ENCODE measurements at regions not wholly inside any gene's neighbourhood (a gene's known extent, or its start where the extent isn't known, plus 50 kb on each side); places are given as distances from the start of the nearest gene placed in this dataset.

GRCh38 chr15:101578443-101578894 is 73.7 kb downstream of the TM2D3 start:
- Mint-ChIP-seq H3K36me3 (no peaks in the 10 kb centered on the region), H3K9me3 (peaks cover 0 to 3% (median 0%) of the 10 kb centered on the region in 7 donors), H3K4me1 (peaks cover 2% of the 10 kb centered on the region), H3K27ac (no peak overlapping the region), H3K27me3 (ENCODE audit: low read depth in 3 of 3) (peaks cover 13 to 29% (median 14%) of the 10 kb centered on the region in 3 donors), H3K4me3 (no peak overlapping the region)
- no peaks in the 10 kb centered on the region for H3K9me3 ChIP-seq (replicated peaks in 1 of 2; ENCODE audit: control insufficient read depth in 1 of 2, insufficient read depth in 1 of 2, low read length in 2 of 2)
- DNase-seq, result no peak
- TF ChIP-seq, protein P1, sequence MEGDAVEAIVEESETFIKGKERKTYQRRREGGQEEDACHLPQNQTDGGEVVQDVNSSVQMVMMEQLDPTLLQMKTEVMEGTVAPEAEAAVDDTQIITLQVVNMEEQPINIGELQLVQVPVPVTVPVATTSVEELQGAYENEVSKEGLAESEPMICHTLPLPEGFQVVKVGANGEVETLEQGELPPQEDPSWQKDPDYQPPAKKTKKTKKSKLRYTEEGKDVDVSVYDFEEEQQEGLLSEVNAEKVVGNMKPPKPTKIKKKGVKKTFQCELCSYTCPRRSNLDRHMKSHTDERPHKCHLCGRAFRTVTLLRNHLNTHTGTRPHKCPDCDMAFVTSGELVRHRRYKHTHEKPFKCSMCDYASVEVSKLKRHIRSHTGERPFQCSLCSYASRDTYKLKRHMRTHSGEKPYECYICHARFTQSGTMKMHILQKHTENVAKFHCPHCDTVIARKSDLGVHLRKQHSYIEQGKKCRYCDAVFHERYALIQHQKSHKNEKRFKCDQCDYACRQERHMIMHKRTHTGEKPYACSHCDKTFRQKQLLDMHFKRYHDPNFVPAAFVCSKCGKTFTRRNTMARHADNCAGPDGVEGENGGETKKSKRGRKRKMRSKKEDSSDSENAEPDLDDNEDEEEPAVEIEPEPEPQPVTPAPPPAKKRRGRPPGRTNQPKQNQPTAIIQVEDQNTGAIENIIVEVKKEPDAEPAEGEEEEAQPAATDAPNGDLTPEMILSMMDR (IDR thresholded peaks at IDR 0.05), result no peak
- no peak overlapping the region for H3K4me3 ChIP-seq (replicated peaks in 1 of 3; ENCODE audit: low read depth in 2 of 3, low read length in 3 of 3)
- H2AFZ ChIP-seq (ENCODE audit: insufficient read depth, low read depth, low read length, poor library complexity, severe bottlenecking), result no peak overlapping the region
- H3K4me2 ChIP-seq (replicated peaks; ENCODE audit: extremely low read depth, low read length, poor library complexity, severe bottlenecking), result no peak overlapping the region
- no peaks in the 10 kb centered on the region for H3K79me2 ChIP-seq (ENCODE audit: insufficient read depth, low read length)
- intact Hi-C loops (cut with micrococcal nuclease), result no loop called here
- H3K27me3 ChIP-seq (ENCODE audit: control insufficient read depth in 2 of 2, insufficient read depth in 2 of 2, low read length in 2 of 2), result peaks cover 0 to 7% of the 10 kb centered on the region in 2 donors
- H3K4me1 ChIP-seq (ENCODE audit: control insufficient read depth in 1 of 2, insufficient read depth in 2 of 2, low read length in 2 of 2), result no peaks in the 10 kb centered on the region
- no peak overlapping the region for H3K27ac ChIP-seq (ENCODE audit: low read depth in 1 of 2, low read length in 2 of 2)
- no peaks in the 10 kb centered on the region for H3K36me3 ChIP-seq (replicated peaks in 1 of 2; ENCODE audit: control insufficient read depth in 1 of 2, insufficient read depth in 2 of 2, low read length in 2 of 2)
- H3K9ac ChIP-seq (ENCODE audit: insufficient read depth, low read length, poor library complexity, severe bottlenecking), result no peak overlapping the region
- H4K20me1 ChIP-seq (ENCODE audit: insufficient read depth, low read length), result no peaks in the 10 kb centered on the region
- WGBS (ENCODE audit: insufficient coverage), result 42% methylated on average over 8 of the region's 10 CpGs

GRCh38 chr15:101573951-101574350 is 78.2 kb downstream of the TM2D3 start:
- no peaks in the 10 kb centered on the region for H4K20me1 ChIP-seq (ENCODE audit: insufficient read depth, low read length)
- H3K27me3 ChIP-seq (ENCODE audit: control insufficient read depth in 2 of 2, insufficient read depth in 2 of 2, low read length in 2 of 2), result peaks cover 0 to 4% of the 10 kb centered on the region in 2 donors
- H3K4me3 Mint-ChIP-seq, result no peak overlapping the region
- no peaks in the 10 kb centered on the region for H3K36me3 Mint-ChIP-seq
- 80% methylated on average over 1 of the region's 3 CpGs for WGBS (ENCODE audit: insufficient coverage)
- H3K9ac ChIP-seq (ENCODE audit: insufficient read depth, low read length, poor library complexity, severe bottlenecking), result no peak overlapping the region
- no peak overlapping the region for H3K4me3 ChIP-seq (replicated peaks in 1 of 3; ENCODE audit: low read depth in 2 of 3, low read length in 3 of 3)
- peaks cover 8 to 16% (median 10%) of the 10 kb centered on the region in 3 donors for H3K27me3 Mint-ChIP-seq (ENCODE audit: low read depth in 3 of 3)
- DNase-seq, result no peak
- peaks cover 2% of the 10 kb centered on the region for H3K4me1 Mint-ChIP-seq
- intact Hi-C loops (cut with micrococcal nuclease), result no loop called here
- H3K4me2 ChIP-seq (replicated peaks; ENCODE audit: extremely low read depth, low read length, poor library complexity, severe bottlenecking), result no peak overlapping the region
- H3K27ac ChIP-seq (ENCODE audit: low read depth in 1 of 2, low read length in 2 of 2), result no peak overlapping the region
- no peaks in the 10 kb centered on the region for H3K9me3 Mint-ChIP-seq
- H3K36me3 ChIP-seq (replicated peaks in 1 of 2; ENCODE audit: control insufficient read depth in 1 of 2, insufficient read depth in 2 of 2, low read length in 2 of 2), result no peaks in the 10 kb centered on the region
- H3K9me3 ChIP-seq (replicated peaks in 1 of 2; ENCODE audit: control insufficient read depth in 1 of 2, insufficient read depth in 1 of 2, low read length in 2 of 2), result no peaks in the 10 kb centered on the region
- H3K27ac Mint-ChIP-seq, result no peak overlapping the region
- no peaks in the 10 kb centered on the region for H3K4me1 ChIP-seq (ENCODE audit: control insufficient read depth in 1 of 2, insufficient read depth in 2 of 2, low read length in 2 of 2)
- TF ChIP-seq, protein P1 (IDR thresholded peaks at IDR 0.05), result no peak
- no peak overlapping the region for H2AFZ ChIP-seq (ENCODE audit: insufficient read depth, low read depth, low read length, poor library complexity, severe bottlenecking)
- no peaks in the 10 kb centered on the region for H3K79me2 ChIP-seq (ENCODE audit: insufficient read depth, low read length)
